H9 (cell line): ENCODE measurements at regions not wholly inside any gene's neighbourhood (a gene's known extent, or its start where the extent isn't known, plus 50 kb on each side); places are given as distances from the start of the nearest gene placed in this dataset.

ENCODE experiments used
- DNase-seq: peaks from one replicate; pipeline ENCODE4 v3.0.0-alpha.2; 2017
- H2AFZ ChIP-seq: one replicate; pipeline ENCODE4 v1.6.1; 2013; ENCODE audit warnings: mild to moderate bottlenecking, low read length, control low read depth, moderate library complexity
- H2AK5ac ChIP-seq: 2 replicates; pipeline ENCODE4 v1.6.1; 2013; ENCODE audit warnings: low read length, control low read depth, mixed read lengths; ENCODE audit not compliant: insufficient read length
- H2BK120ac ChIP-seq: one replicate; pipeline ENCODE4 v1.6.1; 2013; ENCODE audit warnings: low read depth, mild to moderate bottlenecking, low read length, control low read depth, inconsistent platforms; ENCODE audit not compliant: poor library complexity, severe bottlenecking
- H2BK12ac ChIP-seq: 2 replicates; pipeline ENCODE4 v1.6.1; 2013; ENCODE audit warnings: low read length, control low read depth, mixed read lengths, low read depth; ENCODE audit not compliant: insufficient read length
- H2BK15ac ChIP-seq: 2 replicates; pipeline ENCODE4 v1.6.1; 2013; ENCODE audit warnings: low read depth, low read length, control low read depth
- H2BK20ac ChIP-seq: one replicate; pipeline ENCODE4 v1.6.1; 2013; ENCODE audit warnings: low read depth, mild to moderate bottlenecking, low read length, control low read depth, inconsistent platforms; ENCODE audit not compliant: poor library complexity, severe bottlenecking
- H2BK5ac ChIP-seq: 2 replicates; pipeline ENCODE4 v1.6.1; 2013; ENCODE audit warnings: low read length, control low read depth, mixed read lengths; ENCODE audit not compliant: insufficient read length
- H3K14ac ChIP-seq: 2 replicates; pipeline ENCODE4 v1.6.1; 2013; ENCODE audit warnings: low read length, control low read depth; ENCODE audit not compliant: insufficient read depth
- H3K18ac ChIP-seq: 2 replicates; pipeline ENCODE4 v1.6.1; 2013; ENCODE audit warnings: low read depth, mild to moderate bottlenecking, mixed read lengths, low read length, control low read depth; ENCODE audit not compliant: insufficient read length
- H3K23ac ChIP-seq: 2 replicates; pipeline ENCODE4 v1.6.1; 2013; ENCODE audit warnings: low read length, control low read depth, mixed read lengths, low read depth; ENCODE audit not compliant: insufficient read length
- H3K23me2 ChIP-seq: 2 replicates; pipeline ENCODE4 v1.6.1; 2013; ENCODE audit warnings: low read depth, mild to moderate bottlenecking, mixed read lengths, low read length, control low read depth; ENCODE audit not compliant: insufficient read length, poor library complexity, severe bottlenecking
- H3K27ac ChIP-seq: 2 replicates; pipeline ENCODE4 v1.5.1; 2013; ENCODE audit warnings: low read length, control low read depth, mixed read lengths, low read depth; ENCODE audit not compliant: insufficient read length
- H3K27me3 ChIP-seq: 2 replicates; pipeline ENCODE4 v1.6.1; 2013; ENCODE audit warnings: low read length, control low read depth, inconsistent platforms; ENCODE audit not compliant: insufficient read depth
- H3K4ac ChIP-seq: 2 replicates; pipeline ENCODE4 v1.6.1; 2013; ENCODE audit warnings: low read depth, mild to moderate bottlenecking, control low read depth, inconsistent platforms, low read length, moderate library complexity
- H3K4me1 ChIP-seq: 2 replicates; pipeline ENCODE4 v1.6.1; 2013; ENCODE audit warnings: low read length, control low read depth, inconsistent platforms; ENCODE audit not compliant: insufficient read depth
- H3K4me2 ChIP-seq: 2 replicates; pipeline ENCODE4 v1.6.1; 2013; ENCODE audit warnings: low read length, control low read depth, mixed read lengths; ENCODE audit not compliant: insufficient read length, insufficient read depth
- H3K56ac ChIP-seq: 2 replicates; pipeline ENCODE4 v1.6.1; 2013; ENCODE audit warnings: low read depth, mild to moderate bottlenecking, mixed read lengths, low read length, control low read depth; ENCODE audit not compliant: insufficient read length
- H3K79me1 ChIP-seq: 2 replicates; pipeline ENCODE4 v1.6.1; 2013; ENCODE audit warnings: low read depth, mild to moderate bottlenecking, moderate library complexity, low read length, control low read depth, inconsistent platforms; ENCODE audit not compliant: insufficient read depth, poor library complexity, severe bottlenecking
- H3K79me2 ChIP-seq: 2 replicates; pipeline ENCODE4 v1.6.1; 2013; ENCODE audit warnings: low read length, control low read depth, inconsistent platforms; ENCODE audit not compliant: insufficient read depth
- H3K9ac ChIP-seq: 2 replicates; pipeline ENCODE4 v1.6.1; 2013; ENCODE audit warnings: low read length, control low read depth, mixed read lengths; ENCODE audit not compliant: insufficient read length; ENCODE audit errors: extremely low read depth
- H3K9me3 ChIP-seq: one replicate; pipeline ENCODE4 v1.6.1; 2013; ENCODE audit warnings: low read depth, low read length, inconsistent platforms; ENCODE audit not compliant: control insufficient read depth
- H3T11ph ChIP-seq: one replicate; pipeline ENCODE4 v1.6.1; 2013; ENCODE audit warnings: mild to moderate bottlenecking, low read length, control low read depth, inconsistent platforms
- H4K20me1 ChIP-seq: one replicate; pipeline ENCODE4 v1.6.1; 2013; ENCODE audit not compliant: control insufficient read depth, insufficient read length, insufficient read depth
- H4K5ac ChIP-seq: 2 replicates; pipeline ENCODE4 v1.6.1; 2013; ENCODE audit warnings: low read depth, mild to moderate bottlenecking, mixed read lengths, low read length, control low read depth; ENCODE audit not compliant: insufficient read length
- H4K8ac ChIP-seq: replicated peaks from 2 replicates; pipeline ENCODE4 v1.6.1; 2013; ENCODE audit warnings: low read length, control low read depth, mixed read lengths, low read depth; ENCODE audit not compliant: insufficient read length
- H4K91ac ChIP-seq: 2 replicates; pipeline ENCODE4 v1.6.1; 2013; ENCODE audit warnings: low read depth, mild to moderate bottlenecking, moderate library complexity, mixed read lengths, low read length, control low read depth; ENCODE audit not compliant: insufficient read length
- H3K27ac Mint-ChIP-seq, 3 experiments: 2 replicates in 2 of 3; 3 replicates in 1 of 3; pipeline ENCODE4 v1.8.0; 2020 to 2021; ENCODE audit warnings: mixed read lengths in 3 of 3, mild to moderate bottlenecking in 1 of 3, moderate library complexity in 1 of 3
- H3K27me3 Mint-ChIP-seq: 2 replicates; pipeline ENCODE4 v1.8.0; 2021; ENCODE audit warnings: low read depth, mild to moderate bottlenecking, moderate library complexity, mixed read lengths
- H3K36me3 Mint-ChIP-seq, 3 experiments: 2 replicates in 2 of 3; 3 replicates in 1 of 3; pipeline ENCODE4 v1.8.0; 2020 to 2021; ENCODE audit warnings: low read depth in 3 of 3, mixed read lengths in 3 of 3; ENCODE audit not compliant: insufficient read depth in 1 of 3
- H3K4me1 Mint-ChIP-seq, 2 experiments: 2 replicates each; pipeline ENCODE4 v1.8.0; 2020; ENCODE audit warnings: mixed read lengths in 2 of 2
- H3K4me3 Mint-ChIP-seq, 2 experiments: 2 replicates in 1 of 2; 3 replicates in 1 of 2; pipeline ENCODE4 v1.8.0; 2020 to 2021; ENCODE audit warnings: mild to moderate bottlenecking in 2 of 2, mixed read lengths in 2 of 2, moderate library complexity in 1 of 2
- H3K9me3 Mint-ChIP-seq, 2 experiments: 2 replicates in 1 of 2; 3 replicates in 1 of 2; pipeline ENCODE4 v1.8.0; 2020; ENCODE audit warnings: mild to moderate bottlenecking in 2 of 2, mixed read lengths in 2 of 2, moderate library complexity in 1 of 2
- CTCF ChIP-seq: fragments of 200-600 bp; sonication (generic); conservative IDR thresholded peaks from 3 replicates; pipeline ENCODE4 v1.8.0; 2021; ENCODE audit warnings: antibody characterized with exemption, mild to moderate bottlenecking
- WGBS: extraction: QIAGEN DNeasy Blood & Tissue Kit; methylation state at CpG from one replicate; pipeline ENCODE4 v1.1.7; 2013; ENCODE audit warnings: missing lambda C conversion rate, low lambda C conversion rate, mixed read lengths; ENCODE audit not compliant: insufficient read length; ENCODE audit errors: extremely low coverage; 5-methylcytosine and 5-hydroxymethylcytosine counted together

- Histone ChIP-seq H3K18ac (no peak overlapping the region), H2BK20ac (no peak overlapping the region), H3K14ac (no peak overlapping the region), H3K9me3 (no peaks in the 10 kb centered on the region), H3K4me2 (no peak overlapping the region), H3K23me2 (no peaks in the 10 kb centered on the region), H3K4me1 (no peaks in the 10 kb centered on the region), H2BK15ac (no peak overlapping the region), H3K79me1 (no peaks in the 10 kb centered on the region), H4K5ac (no peak overlapping the region), H4K91ac (no peak overlapping the region), H4K20me1 (no peaks in the 10 kb centered on the region), H3K56ac (no peak overlapping the region), H3K23ac (no peak overlapping the region), H4K8ac (no peak overlapping the region), H3K9ac (no peak overlapping the region), H2BK5ac (no peak overlapping the region), H3K27me3 (no peaks in the 10 kb centered on the region), H3K27ac (no peak overlapping the region), H2AFZ (no peak overlapping the region), H2BK120ac (no peak overlapping the region), H3K79me2 (no peaks in the 10 kb centered on the region), H2BK12ac (no peak overlapping the region), H3T11ph (no peak overlapping the region), H3K4ac (no peak overlapping the region), H2AK5ac (no peak overlapping the region)
- Mint-ChIP-seq H3K4me3 (no peak overlapping the region), H3K27me3 (peaks cover 2% of the 10 kb centered on the region), H3K9me3 (peaks cover 11 to 16% of the 10 kb centered on the region in 2 experiments), H3K27ac (no peak overlapping the region), H3K4me1 (peaks cover 9% of the 10 kb centered on the region in 2 experiments), H3K36me3 (peaks cover 0 to 13% (median 0%) of the 10 kb centered on the region in 3 experiments; a peak in 5 of 7 replicates)
- no peak for TF ChIP-seq CTCF
- WGBS = no CpG with 5 or more reads among the region's 3 CpGs
- DNase-seq = no peak
These were observed 110.1 kb downstream of the TMPRSS5 start for GRCh38 chr11:113595810-113596594.
